ENCODE measurements at regions not wholly inside any gene's neighbourhood (a gene's known extent, or its start where the extent isn't known, plus 50 kb on each side); places are given as distances from the start of the nearest gene placed in this dataset.

DNA sequence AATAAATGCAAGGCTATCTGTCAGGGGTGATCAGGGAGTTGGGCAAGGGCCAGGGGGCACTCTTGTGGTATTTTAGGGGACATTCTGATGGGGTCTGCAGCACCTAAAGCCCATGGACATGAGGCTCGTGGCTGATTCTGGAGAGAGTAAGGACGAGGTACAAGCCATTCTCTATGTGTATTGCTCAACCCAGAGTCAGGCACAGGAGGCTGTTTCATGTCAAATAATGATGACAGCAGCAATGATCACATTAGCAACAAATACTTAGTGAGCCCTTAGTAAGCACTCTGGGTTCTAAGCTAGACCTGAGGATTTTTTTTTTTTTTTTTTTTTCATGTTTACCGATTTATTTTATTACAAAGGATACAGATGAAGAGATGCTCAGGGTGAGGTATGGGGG is 83.5 kb upstream of the THY1 start:
- ATAC-seq = no peak
- DNase-seq = no peak
- intact Hi-C loops (cut with DNase I, micrococcal nuclease) = no loop called here

DNA sequence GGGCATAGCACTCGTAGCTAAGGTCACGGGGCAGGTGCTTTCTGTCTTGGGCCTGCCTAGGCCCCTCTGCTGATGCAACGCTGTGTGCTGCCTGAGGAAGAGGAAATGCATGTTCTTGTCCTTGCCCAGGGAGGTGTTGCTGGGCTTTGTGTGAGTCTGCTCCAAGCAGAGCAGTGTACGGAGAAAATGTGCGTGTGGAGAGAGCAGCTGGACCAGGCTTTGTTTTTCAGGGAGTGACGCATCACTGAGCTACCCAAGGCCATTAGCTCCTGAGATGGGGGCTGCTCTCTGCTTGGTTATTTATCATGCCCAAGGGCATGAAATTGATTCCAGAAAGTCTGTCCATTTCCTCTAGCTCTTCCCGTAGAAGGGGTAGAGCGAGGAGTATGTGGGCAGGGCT is 82.9 kb upstream of the THY1 start:
- intact Hi-C loops (cut with DNase I, micrococcal nuclease) = no loop called here
- DNase-seq (no peak), ATAC-seq (no peak)

DNA sequence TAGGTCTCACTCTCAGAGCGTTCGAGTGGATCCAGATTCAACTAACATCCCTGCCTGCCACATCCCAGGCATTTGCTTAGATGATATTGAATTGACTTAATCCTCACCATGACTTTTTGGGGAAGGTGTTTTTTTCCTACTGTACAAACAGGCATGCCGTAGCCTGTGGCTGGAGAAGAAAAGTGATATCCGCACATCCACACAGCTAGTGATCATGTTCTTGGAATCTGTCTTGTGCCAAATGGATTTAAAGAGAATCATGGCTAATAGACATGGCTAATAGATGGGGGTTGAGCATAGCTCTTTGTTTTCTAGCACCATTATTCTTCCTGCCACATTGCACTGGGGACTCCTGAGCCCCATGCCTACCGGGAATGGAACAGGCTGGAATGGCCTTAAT is 82.1 kb upstream of the THY1 start:
- ATAC-seq = no peak
- DNase-seq = no peak
- intact Hi-C loops (cut with DNase I, micrococcal nuclease) = no loop called here

DNA sequence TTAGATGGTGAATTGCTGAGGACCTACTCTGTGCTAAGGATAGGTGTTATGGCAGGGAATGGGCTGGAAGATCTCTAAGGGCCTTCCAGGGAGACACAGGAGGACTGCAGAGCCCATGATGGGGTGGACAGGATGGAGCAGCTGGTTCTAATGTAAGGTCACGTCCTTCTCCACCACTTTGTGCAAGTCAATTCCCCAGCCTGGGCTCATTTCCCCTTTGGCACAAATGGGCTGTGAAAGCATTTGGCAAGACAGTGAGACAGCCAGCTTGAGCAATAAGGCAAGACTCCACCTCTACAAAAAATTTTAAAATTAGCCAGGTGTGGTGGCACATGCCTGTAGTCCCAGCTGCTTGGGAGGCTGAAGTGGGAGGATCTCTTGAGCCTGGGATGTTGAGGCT is 81.4 kb upstream of the THY1 start:
- ATAC-seq = no peak
- no peak for DNase-seq
- intact Hi-C loops (cut with DNase I, micrococcal nuclease) = no loop called here

DNA sequence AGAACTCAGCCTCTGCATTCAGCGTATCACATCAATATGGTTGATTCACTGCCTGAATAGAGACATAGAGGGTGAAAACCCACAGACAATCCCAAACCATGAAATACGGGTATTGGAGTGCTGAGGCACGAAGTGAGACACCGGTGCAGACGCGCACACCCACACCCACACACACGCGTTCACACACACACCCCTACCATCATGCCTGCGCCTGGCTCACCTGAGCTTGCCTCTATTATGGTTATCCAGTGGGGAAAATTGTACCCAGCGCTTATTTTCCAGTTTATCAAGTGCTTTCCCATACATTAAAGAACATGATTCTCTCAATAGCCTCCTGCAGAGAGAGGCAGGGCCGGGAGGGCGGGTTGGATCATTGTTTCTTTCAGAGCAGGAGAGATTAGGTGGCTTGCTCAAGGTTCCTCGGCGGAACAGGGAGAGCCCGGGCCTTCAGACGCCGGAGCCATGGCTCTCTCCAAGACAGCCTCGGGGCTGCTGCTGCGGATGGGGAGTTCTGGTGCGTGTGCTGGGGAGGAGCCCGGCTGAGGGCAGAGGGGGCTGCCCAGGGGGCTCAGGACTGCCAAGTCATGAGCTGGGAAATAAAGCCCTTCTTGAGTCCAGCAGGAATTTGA is 78.9 kb upstream of the THY1 start:
- no peak for ATAC-seq
- no peak for DNase-seq
- intact Hi-C loops (cut with DNase I, micrococcal nuclease) = no loop called here

DNA sequence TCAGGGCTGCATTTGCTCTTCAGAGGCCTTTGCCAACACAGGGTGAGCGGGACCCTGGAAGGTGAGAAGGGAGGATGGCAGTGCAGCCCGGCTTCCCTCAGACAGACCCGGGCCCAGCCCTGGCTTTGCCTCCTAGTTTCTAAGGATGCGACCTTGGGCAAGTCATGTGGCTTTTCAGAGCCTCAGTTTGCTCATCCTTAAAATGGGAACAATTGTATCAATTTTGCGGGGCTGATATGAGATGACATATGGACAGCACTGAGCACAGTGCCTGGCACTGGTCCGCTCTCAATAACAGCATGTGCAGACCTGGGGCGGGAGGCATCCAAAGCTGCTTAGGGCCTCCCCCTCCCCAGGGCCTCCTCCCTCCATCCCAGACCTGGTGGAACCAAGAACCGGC is 74.7 kb upstream of the THY1 start:
- intact Hi-C loops (cut with DNase I, micrococcal nuclease) = no loop called here
- DNase-seq (no peak), ATAC-seq (no peak)

DNA sequence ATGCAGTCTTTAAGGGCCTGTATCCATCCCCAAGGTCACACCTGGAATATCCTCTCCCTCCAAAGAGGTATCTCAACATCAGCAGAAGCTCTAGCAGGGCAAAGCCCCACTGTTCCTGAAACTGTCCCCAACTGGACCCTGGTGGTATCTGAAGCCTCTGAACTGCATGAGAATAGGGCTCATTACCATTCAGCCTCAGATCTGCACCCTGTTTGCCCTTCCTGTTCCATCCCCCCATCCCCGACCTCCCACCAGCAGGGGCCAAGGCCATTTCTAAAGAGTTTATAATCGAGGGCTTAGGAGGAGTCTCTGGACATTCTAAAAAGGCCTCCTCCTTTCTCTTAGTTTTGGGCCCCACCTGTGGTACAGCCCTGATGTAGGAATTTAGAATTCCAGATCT is 74.0 kb upstream of the THY1 start:
- intact Hi-C loops (cut with DNase I, micrococcal nuclease) = no loop called here
- DNase-seq = no peak
- no peak for ATAC-seq

DNA sequence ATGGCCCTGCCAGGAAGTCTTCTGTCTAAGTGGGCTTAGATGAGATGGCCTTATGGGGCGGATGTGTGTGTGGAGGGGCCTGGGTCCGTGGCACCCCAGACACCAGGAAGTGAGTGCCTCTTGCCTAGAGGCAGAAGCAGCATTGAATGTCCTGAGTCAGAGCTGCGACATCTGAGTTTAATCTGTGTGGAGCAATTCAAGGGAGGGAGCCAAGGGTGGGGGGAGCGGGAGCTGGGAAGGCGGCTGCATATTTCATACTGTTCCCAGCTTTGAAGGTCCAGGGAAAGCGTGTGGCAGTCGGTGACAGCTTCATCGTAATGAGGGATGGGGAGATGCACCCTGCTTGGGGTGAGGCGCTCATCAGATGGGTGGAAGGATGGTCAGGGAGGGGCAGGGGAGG is 73.5 kb upstream of the THY1 start:
- ATAC-seq (no peak), DNase-seq (no peak)
- intact Hi-C loops (cut with DNase I, micrococcal nuclease) = no loop called here

DNA sequence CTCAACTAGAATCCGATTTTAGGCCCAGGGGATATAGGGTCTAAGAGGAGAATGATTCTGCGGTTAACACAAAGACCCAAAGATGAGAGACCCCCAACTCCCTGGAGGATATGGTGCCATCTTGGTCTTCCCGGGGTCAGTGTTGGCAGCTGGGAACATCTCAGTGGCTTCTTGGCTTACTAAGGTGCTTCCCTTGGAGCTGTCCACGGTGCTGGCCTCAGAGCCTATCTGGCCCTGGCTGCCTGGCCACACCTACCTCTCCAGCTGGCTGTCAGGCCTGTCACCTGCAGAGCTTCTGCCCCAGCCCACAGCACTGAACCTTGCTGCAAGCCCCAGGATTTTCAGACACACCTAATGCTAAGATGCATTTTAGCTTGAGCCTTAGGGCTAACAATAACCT is 70.7 kb upstream of the THY1 start:
- intact Hi-C loops (cut with DNase I, micrococcal nuclease) = no loop called here
- peak in 1 of 2 donors; percentile 57 for DNase-seq
- ATAC-seq = peak; percentile 69

DNA sequence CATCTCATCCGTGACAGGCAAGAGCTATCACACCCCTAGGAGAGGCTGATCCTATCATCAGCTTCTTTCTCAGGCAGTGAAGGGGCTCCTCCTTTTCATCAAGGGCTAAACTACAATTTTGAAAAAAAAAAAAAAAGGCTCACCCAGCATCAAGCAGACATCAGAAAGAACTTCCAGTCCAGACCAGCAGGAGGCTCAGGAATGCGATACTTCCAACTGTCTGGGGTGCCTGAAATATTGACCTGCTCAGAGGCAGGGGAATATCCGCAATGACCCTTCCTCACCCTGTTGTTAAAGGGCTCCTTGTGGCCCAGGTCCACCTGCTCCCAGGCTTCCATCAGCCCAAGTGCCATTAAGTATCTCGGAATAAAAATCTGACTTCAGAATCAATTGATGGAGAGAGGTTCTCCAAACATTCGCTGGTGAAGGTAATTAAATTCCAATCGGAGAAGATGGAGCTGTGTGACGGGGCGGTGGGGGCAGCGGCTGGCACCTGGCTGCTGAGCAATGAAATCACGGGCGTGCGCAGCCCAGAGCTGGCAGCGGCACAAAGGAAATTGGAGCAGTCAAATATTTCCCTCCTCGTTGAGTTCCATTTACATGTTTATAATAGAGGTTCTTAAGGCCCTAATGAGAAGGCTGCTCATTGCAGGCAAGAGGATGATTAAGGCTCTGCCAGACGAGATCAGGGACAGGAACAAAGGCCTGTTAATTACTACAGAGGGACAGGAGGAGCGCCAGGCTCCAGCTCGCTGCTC is 69.0 kb upstream of the THY1 start:
- DNase-seq = no peak
- intact Hi-C loops (cut with DNase I, micrococcal nuclease) = no loop called here
- ATAC-seq = no peak

DNA sequence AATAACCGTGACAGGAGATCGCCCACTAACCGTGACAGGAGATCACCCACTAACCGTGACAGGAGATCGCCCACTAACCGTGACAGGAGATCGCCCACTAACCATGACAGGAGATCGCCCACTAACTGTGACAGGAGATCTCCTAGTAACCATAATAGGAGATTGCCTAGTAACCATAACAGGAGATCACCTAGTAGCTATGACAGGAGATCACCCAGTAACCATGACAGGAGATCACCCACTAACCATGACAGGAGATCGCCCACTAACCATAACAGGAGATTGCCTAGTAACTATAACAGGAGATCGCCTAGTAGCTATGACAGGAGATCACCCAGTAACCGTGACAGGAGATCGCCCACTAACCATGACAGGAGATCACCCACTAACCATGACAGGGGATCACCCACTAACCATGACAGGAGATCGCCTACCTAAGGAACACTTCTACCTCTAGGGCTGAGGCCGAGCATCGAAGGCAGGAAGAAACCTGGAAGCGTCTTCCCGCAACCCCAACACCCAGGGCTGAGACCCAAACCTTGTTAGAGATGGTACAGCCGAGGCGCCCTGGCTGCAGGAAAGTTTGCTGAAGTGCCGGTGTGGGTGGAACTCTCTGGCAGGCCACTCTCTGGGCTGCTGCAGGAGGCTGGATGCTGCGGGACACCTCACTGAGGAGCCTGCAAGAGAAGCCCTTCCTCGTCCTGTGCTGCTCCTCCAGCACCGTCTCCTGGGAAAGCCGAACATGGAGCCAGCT is 67.5 kb upstream of the THY1 start:
- intact Hi-C loops (cut with DNase I, micrococcal nuclease) = no loop called here
- no peak for ATAC-seq
- no peak for DNase-seq

DNA sequence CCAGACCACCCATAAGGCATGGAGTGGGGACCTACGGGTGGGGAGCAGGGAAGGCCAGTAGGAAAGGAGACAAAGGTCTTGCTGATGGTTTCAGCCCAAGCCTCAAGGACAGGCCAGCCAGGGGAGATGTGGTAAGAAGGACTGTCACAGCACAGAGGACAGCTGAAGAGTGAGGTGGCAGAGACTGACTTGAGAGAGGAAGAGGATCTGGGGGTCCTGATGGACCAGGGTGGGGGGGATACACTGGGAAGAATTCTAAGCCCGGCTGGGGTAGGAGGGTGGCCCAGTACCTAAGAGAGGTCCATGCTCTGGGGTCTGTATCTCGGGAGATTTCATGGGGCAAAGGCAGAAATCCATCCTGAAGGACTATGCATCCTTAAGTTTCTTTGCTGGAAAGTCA is 66.1 kb upstream of the THY1 start:
- ATAC-seq = no peak
- DNase-seq = peak in 1 of 2 donors; percentile 10
- intact Hi-C loops (cut with DNase I, micrococcal nuclease) = no loop called here

DNA sequence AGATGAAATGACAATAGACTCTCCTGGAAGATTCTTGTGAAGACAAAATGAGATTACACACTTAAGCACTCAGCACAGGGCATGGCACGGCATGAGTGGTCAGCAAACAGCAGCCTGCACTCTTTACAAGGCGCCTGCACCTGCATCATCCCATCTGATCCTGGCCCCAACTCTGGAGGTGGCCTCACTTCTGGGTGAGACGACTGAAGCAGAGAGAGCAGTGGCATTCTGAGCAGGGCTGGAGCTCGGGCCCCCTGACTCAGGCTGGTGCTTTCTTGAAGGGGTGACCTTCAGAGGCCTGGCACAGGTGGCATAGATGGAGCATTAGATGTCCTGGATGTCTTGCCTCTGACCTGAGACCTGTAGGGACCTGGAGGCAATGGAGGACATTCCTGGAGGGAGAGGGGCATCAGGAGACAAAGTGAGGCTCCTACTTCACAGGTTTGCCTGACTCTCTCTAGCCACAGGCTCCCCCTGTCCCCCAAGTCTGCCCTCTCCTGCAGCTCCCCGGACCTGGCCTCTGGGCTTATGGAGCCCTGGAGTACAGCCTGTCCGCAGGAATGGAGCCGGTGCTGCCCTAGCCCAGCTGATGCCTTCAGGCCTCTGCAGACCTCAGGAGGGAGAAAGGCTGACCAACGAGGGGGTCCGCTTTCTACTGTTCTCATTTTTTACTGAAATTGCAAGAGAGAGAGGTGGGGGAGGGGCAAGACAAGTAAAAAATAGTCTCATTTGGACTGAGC is 65.5 kb upstream of the THY1 start:
- ATAC-seq (no peak), DNase-seq (peak in 1 of 2 donors; percentile 10)
- intact Hi-C loops (cut with DNase I, micrococcal nuclease) = no loop called here

DNA sequence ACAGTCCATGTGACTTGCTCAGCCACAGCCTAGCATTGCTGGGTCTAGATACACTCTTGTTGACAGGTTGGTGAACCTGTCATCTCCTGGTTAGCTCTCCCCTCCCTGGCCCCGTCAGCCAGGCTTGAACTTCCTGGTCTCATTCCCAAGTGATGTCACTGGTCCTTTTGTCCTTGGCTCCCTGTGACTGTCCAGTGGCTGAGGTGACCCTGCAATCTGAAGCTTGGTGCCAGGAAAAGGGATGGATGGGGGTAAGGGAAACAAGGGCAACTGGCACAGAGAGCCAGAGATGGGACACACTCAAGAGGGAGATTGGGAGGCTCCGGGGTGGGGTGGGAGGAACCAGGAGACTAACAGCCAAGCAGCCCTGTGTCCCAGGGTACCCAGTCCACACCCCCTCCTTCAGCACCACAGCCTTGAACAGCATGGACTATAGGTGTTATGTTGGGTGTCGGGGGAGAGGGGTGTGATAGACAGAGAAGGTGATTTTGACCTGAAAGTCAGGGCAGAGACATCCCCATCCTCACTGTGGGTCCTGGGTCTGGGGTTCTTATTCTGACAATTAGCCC is 63.8 kb upstream of the THY1 start:
- intact Hi-C loops (cut with DNase I, micrococcal nuclease) = no loop called here
- DNase-seq = no peak
- no peak for ATAC-seq

DNA sequence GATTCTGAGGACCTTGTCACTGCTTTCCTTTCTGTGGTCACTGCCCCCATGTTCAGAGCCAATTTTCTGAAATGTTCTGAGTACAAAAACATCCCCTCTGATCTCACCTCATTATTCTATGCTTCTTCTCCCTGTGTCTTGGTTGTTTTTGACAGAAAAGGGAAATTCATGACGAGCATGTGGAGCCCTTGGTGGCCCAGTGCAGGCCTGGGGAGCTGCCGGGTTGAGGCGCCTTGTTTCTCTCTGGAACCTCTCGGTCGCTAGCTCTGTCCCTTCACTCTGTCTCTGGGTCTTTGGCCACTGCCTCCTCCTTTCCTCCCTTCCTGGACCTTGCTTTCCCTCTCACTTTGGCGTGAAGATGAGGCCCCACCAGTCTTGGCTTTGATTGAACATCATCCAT is 63.0 kb upstream of the THY1 start:
- no peak for DNase-seq
- intact Hi-C loops (cut with DNase I, micrococcal nuclease) = no loop called here
- no peak for ATAC-seq

DNA sequence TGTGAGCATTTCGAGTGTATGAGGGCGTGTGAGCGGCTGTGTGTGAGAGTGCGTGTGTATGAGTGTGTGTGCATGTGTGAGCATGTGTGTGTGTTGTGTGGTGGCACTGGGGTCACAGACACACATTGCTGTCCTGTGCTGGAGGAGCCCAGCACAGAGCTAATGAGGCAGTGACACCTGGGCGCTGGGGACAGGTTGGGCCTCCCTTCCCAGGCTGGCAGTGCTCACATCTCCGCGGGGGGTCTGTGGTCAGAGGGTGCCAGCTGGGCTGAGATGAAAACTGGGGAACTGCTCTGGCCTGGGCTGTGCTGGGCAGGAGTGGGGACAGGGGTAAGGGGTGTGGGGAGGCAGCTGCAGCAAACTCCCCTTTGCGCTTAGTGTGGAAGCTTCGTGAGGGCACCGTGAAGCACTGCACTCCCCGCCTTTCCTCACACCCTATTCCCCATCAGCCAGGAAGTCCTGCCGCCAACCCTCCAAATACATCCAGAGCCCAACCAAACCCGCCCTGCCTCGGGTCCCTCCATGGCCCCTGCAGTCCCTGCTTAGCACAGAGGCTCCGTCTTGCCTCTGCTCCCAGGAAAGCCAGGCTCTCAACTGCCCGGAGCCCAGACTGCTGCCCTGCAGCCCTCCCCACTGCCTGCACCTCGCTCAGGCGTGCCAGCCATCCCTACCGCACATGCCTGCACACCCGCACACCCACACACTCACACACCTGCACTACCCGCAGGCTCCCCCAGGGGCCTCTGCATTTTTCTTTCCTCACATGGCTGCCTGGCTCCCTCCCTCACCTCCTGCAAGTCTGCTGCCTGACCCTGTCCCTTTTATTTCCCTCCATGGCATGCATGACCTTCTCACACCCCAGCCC is 62.0 kb upstream of the THY1 start:
- DNase-seq (no peak), ATAC-seq (no peak)
- intact Hi-C loops (cut with DNase I, micrococcal nuclease) = loop anchor here in 1 of 2 donors (5.0 kb wide), 2 partner anchors 52 to 622 kb away; no protein-coding TSS in a partner anchor

DNA sequence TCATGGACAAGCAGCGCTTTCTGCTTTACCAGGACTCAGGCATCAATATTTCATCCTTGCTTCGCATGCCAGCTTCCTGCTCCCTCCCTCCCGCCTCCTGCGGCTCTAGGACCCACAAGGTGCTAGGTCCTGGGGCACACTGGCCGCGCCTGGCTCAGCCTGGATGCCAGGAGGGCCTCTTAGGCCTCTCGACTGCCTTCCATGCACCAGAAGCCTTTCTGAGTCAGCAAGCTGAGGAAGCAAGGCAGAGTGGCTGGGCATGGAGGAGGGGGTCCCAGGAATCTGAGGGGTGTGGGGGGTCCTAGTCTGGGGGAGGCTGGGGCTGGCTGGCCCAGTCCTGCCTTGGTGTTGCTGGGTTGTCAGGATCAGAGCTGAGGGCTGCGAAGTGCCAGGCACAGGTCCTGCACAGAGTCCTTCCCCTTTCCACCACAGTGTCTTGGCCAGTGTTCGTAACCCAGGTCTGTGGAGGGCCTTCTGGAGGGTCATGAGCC is 61.0 kb upstream of the THY1 start:
- intact Hi-C loops (cut with DNase I, micrococcal nuclease) = loop anchor here in 1 of 2 donors (5.0 kb wide), 2 partner anchors 53 to 623 kb away; no protein-coding TSS in a partner anchor
- ATAC-seq = no peak
- DNase-seq = no peak

DNA sequence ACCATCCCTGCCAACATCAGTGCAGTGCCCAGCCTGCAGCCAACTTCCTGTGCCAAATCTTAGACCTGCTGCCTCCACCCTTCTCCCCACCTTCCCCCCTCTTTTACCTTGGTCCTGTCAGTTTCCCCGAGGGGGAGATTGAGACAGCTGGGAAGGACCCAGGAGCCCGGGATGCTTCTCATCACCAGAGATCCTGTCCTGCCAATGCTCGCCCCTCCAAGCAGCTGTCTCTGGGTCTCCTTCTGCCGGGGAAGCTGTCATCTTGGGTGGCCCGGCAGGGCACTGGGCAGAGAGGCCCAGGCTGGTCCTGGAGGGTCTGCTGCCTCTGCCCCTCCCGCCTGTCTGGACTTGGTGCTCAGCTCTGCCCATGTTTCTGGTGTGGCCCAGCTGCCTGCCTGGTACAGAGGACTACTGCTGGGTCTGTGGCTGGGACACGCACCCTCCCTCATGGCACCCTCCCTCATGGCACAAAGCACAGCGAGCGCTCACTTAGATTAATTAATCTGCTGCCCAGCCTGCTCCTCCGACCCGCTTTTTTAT is 60.4 kb upstream of the THY1 start:
- no peak for ATAC-seq
- intact Hi-C loops (cut with DNase I, micrococcal nuclease) = loop anchor here in 1 of 2 donors (5.0 kb wide), 2 partner anchors 54 to 624 kb away; no protein-coding TSS in a partner anchor
- DNase-seq = no peak

Data from left colon (tissue), 2 donors.